Endothelial cell of umbilical vein (primary cell): ENCODE measurements at regions not wholly inside any gene's neighbourhood (a gene's known extent, or its start where the extent isn't known, plus 50 kb on each side); places are given as distances from the start of the nearest gene placed in this dataset.

Source experiments
- CTCF ChIP-seq, 2 donors: IDR thresholded peaks; 1 replicate in 1 of 2; 2 replicates in 1 of 2; pipeline ENCODE4 v1.5.1; 2011; ENCODE audit warnings: low read length in 2 of 2, mild to moderate bottlenecking in 2 of 2, moderate library complexity in 2 of 2, control low read depth in 1 of 2, inconsistent platforms in 1 of 2, low read depth in 1 of 2; ENCODE audit not compliant: insufficient read depth in 1 of 2; ENCODE audit errors: extremely low read depth in 1 of 2
- MYC ChIP-seq: IDR thresholded peaks from one replicate; pipeline ENCODE4 v1.6.1; 2011; ENCODE audit warnings: mild to moderate bottlenecking, low read depth, low read length

GRCh38 chr17:77581480-77581879 lies 377.0 kb upstream of the TNRC6C start:
- TF ChIP-seq CTCF (IDR thresholded peaks at IDR 0.05; ENCODE audit: extremely low read depth in 1 of 2, insufficient read depth in 1 of 2, low read depth in 1 of 2, low read length in 2 of 2) (no peak), MYC (no peak)
